ENCODE measurements at regions not wholly inside any gene's neighbourhood (a gene's known extent, or its start where the extent isn't known, plus 50 kb on each side); places are given as distances from the start of the nearest gene placed in this dataset.

DNA sequence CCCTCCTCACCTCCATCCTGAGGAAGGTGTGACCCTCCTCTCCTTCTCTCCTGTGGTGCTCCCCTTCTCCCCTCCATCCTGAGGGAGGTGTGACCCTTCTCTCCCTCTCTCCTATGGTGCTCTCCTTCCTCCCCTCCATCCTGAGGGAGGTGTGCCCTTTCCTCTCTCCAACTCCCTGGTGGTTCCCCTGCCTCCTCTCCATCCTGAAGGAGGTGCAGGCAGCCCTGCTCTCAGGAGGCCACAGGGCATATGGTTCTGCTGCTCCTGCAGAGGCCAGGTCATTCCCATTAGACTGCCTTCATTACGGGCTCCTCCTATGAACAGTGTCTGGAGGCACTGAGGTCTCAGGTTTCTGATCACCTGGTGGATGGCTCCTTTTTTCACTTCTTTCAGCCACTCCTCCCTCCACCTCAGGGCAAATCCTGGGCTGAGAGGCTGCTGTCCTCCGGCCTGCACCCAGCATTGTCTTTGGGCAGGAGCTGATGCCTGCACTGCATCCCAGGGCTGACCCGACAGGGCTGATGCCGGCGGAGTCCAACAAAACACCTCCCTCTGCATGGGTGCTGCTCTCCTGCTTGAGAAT, 197.1 kb downstream of the MED10 start (continued):
- TF ChIP-seq, protein P1, sequence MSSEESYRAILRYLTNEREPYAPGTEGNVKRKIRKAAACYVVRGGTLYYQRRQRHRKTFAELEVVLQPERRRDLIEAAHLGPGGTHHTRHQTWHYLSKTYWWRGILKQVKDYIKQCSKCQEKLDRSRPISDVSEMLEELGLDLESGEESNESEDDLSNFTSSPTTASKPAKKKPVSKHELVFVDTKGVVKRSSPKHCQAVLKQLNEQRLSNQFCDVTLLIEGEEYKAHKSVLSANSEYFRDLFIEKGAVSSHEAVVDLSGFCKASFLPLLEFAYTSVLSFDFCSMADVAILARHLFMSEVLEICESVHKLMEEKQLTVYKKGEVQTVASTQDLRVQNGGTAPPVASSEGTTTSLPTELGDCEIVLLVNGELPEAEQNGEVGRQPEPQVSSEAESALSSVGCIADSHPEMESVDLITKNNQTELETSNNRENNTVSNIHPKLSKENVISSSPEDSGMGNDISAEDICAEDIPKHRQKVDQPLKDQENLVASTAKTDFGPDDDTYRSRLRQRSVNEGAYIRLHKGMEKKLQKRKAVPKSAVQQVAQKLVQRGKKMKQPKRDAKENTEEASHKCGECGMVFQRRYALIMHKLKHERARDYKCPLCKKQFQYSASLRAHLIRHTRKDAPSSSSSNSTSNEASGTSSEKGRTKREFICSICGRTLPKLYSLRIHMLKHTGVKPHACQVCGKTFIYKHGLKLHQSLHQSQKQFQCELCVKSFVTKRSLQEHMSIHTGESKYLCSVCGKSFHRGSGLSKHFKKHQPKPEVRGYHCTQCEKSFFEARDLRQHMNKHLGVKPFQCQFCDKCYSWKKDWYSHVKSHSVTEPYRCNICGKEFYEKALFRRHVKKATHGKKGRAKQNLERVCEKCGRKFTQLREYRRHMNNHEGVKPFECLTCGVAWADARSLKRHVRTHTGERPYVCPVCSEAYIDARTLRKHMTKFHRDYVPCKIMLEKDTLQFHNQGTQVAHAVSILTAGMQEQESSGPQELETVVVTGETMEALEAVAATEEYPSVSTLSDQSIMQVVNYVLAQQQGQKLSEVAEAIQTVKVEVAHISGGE (tag by site-specific recombination; conservative IDR thresholded peaks at IDR 0.05; ENCODE audit: low read depth) = no peak

DNA sequence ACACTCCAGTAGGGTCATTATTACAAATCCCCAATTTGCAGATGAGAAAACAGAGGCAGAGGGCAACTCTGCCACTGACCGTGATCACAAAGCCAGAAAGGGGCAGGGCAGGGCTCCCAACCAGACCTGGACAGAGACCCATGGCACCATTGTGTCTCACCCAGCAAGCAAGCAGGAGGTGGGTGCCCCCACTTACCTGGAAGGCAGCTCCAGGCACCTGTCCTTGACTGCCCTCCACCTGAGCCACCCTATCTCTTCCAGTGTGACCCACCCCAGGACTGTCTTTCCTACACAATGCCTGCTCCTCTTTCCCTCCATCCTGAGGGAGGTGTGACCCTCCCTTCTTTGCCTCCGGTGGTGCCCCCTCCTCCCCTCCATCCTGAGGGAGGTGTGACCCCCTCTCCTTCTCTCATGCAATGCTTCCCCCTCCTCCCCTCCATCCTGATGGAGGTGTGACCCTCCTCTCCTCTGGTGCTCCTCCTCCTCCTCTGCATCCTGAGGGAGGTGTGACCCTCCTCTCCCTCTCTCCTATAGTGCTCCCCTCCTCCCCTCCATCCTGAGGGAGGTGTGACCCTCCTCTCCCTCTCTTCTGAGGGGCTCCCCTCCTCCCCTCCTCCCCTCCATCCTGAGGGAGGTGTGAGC, 198.0 kb downstream of the MED10 start:
- Histone ChIP-seq H3K27ac (ENCODE audit: extremely low read depth, low read depth, low read length) (no peak overlapping the region), H3K36me3 (ENCODE audit: control insufficient read depth in 2 of 2, insufficient read depth in 1 of 2, low read length in 2 of 2) (no peaks in the 10 kb centered on the region), H3K4me1 (ENCODE audit: control insufficient read depth, insufficient read depth, low read length) (no peaks in the 10 kb centered on the region), H3K4me3 (ENCODE audit: low read depth, low read length) (no peak overlapping the region), H3K9me3 (ENCODE audit: control insufficient read depth, insufficient read depth, low read depth, low read length) (no peaks in the 10 kb centered on the region)
- ChIA-PET POLR2A (no interaction called here), CTCF (no interaction called here)
- TF ChIP-seq ZSCAN23 (tag by site-specific recombination; IDR thresholded peaks at IDR 0.05) (no peak), ZNF426 (tag by site-specific recombination; IDR thresholded peaks at IDR 0.05) (no peak), ZNF335 (tag by site-specific recombination; conservative IDR thresholded peaks at IDR 0.05) (no peak), ZNF585B (tag by site-specific recombination; IDR thresholded peaks at IDR 0.05) (no peak), ZNF121 (tag by site-specific recombination; IDR thresholded peaks at IDR 0.05) (no peak)
- TF ChIP-seq, protein P2, sequence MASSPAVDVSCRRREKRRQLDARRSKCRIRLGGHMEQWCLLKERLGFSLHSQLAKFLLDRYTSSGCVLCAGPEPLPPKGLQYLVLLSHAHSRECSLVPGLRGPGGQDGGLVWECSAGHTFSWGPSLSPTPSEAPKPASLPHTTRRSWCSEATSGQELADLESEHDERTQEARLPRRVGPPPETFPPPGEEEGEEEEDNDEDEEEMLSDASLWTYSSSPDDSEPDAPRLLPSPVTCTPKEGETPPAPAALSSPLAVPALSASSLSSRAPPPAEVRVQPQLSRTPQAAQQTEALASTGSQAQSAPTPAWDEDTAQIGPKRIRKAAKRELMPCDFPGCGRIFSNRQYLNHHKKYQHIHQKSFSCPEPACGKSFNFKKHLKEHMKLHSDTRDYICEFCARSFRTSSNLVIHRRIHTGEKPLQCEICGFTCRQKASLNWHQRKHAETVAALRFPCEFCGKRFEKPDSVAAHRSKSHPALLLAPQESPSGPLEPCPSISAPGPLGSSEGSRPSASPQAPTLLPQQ (tag by site-specific recombination; IDR thresholded peaks at IDR 0.05) = no peak

DNA sequence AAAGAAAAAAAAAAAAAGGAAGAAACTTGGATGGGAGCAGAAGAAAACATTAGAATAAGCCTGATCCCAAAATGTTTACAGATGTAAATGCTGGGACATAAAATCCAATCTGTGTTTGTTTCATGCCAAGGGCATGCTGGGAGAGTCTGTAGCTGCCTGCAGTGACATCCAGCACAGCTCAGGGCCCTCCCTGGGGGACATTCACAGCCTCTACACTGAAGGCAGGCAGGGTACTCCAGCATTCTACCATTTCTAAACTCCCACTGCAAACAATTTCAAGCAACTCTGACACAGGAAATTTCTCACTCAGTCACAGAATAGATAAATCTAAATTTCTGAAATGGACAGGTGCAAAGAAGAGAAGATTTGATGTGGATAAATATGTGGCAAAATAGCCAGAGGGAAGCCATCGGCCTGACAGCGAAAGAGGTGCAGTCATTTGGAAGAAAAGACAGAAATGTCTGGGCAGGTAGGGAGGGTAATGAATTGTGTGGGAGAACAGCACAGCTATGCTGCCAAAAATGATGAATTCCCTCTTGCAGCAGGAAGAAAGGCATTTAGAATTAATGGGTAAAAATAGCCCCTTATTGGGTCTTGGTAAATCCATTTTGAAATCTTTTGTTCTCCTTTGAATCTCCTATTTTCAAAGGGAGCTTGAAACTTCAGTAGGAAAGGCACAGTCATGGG, 199.4 kb downstream of the MED10 start:
- CTCF ChIA-PET = interaction anchor here (0.6 kb wide), 1 partner anchor 424 kb away, joined by 4 read pairs; no protein-coding TSS in a partner anchor
- POLR2A ChIA-PET = no interaction called here
- TF ChIP-seq ZNF677 (tag by site-specific recombination; IDR thresholded peaks at IDR 0.05) (no peak), ZNF354C (tag by site-specific recombination; IDR thresholded peaks at IDR 0.05; ENCODE audit: borderline replicate concordance, low read depth) (no peak), FEZF1 (tag by site-specific recombination; IDR thresholded peaks at IDR 0.05) (no peak), ZNF510 (tag by site-specific recombination; IDR thresholded peaks at IDR 0.05; ENCODE audit: insufficient replicate concordance) (no peak), ZSCAN23 (tag by site-specific recombination; IDR thresholded peaks at IDR 0.05) (no peak), ZNF133 (tag by site-specific recombination; IDR thresholded peaks at IDR 0.05) (no peak), ZNF121 (tag by site-specific recombination; IDR thresholded peaks at IDR 0.05) (no peak), ZNF777 (tag by site-specific recombination; IDR thresholded peaks at IDR 0.05; ENCODE audit: borderline replicate concordance) (no peak), TRIM28 (IDR thresholded peaks at IDR 0.05; ENCODE audit: borderline replicate concordance, low read length) (no peak), ZFP3 (tag by site-specific recombination; IDR thresholded peaks at IDR 0.05; ENCODE audit: low read depth) (no peak), SP2 (tag by site-specific recombination; IDR thresholded peaks at IDR 0.05) (no peak), ZEB2 (tag by site-specific recombination; IDR thresholded peaks at IDR 0.05) (no peak), HOXA7 (CRISPR knock-in tag; IDR thresholded peaks at IDR 0.05; ENCODE audit: borderline replicate concordance) (no peak)
- TF ChIP-seq, protein P3, sequence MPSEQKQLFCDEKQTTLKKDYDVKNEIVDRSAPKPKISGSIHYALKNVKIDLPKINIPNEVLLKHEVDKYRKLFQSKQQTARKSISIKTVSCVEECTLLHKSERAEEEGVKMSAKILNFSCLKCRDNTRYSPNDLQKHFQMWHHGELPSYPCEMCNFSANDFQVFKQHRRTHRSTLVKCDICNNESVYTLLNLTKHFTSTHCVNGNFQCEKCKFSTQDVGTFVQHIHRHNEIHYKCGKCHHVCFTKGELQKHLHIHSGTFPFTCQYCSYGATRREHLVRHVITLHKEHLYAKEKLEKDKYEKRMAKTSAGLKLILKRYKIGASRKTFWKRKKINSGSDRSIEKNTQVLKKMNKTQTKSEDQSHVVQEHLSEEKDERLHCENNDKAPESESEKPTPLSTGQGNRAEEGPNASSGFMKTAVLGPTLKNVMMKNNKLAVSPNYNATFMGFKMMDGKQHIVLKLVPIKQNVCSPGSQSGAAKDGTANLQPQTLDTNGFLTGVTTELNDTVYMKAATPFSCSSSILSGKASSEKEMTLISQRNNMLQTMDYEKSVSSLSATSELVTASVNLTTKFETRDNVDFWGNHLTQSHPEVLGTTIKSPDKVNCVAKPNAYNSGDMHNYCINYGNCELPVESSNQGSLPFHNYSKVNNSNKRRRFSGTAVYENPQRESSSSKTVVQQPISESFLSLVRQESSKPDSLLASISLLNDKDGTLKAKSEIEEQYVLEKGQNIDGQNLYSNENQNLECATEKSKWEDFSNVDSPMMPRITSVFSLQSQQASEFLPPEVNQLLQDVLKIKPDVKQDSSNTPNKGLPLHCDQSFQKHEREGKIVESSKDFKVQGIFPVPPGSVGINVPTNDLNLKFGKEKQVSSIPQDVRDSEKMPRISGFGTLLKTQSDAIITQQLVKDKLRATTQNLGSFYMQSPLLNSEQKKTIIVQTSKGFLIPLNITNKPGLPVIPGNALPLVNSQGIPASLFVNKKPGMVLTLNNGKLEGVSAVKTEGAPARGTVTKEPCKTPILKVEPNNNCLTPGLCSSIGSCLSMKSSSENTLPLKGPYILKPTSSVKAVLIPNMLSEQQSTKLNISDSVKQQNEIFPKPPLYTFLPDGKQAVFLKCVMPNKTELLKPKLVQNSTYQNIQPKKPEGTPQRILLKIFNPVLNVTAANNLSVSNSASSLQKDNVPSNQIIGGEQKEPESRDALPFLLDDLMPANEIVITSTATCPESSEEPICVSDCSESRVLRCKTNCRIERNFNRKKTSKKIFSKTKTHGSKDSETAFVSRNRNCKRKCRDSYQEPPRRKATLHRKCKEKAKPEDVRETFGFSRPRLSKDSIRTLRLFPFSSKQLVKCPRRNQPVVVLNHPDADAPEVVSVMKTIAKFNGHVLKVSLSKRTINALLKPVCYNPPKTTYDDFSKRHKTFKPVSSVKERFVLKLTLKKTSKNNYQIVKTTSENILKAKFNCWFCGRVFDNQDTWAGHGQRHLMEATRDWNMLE (tag by site-specific recombination; conservative IDR thresholded peaks at IDR 0.05; ENCODE audit: low read depth) = no peak
- TF ChIP-seq, protein P4, sequence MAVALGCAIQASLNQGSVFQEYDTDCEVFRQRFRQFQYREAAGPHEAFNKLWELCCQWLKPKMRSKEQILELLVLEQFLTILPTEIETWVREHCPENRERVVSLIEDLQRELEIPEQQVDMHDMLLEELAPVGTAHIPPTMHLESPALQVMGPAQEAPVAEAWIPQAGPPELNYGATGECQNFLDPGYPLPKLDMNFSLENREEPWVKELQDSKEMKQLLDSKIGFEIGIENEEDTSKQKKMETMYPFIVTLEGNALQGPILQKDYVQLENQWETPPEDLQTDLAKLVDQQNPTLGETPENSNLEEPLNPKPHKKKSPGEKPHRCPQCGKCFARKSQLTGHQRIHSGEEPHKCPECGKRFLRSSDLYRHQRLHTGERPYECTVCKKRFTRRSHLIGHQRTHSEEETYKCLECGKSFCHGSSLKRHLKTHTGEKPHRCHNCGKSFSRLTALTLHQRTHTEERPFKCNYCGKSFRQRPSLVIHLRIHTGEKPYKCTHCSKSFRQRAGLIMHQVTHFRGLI (tag by site-specific recombination; IDR thresholded peaks at IDR 0.05) = no peak

More for the DNA sequence above, 199.4 kb downstream of the MED10 start:
- no peaks in the 10 kb centered on the region for H3K4me1 ChIP-seq (ENCODE audit: control insufficient read depth, insufficient read depth, low read length)
- no peak overlapping the region for H3K27ac ChIP-seq (ENCODE audit: extremely low read depth, low read depth, low read length)
- no peaks in the 10 kb centered on the region for H3K36me3 ChIP-seq (ENCODE audit: control insufficient read depth in 2 of 2, insufficient read depth in 1 of 2, low read length in 2 of 2)
- H3K9me3 ChIP-seq (ENCODE audit: control insufficient read depth, insufficient read depth, low read depth, low read length) = no peaks in the 10 kb centered on the region
- no peak overlapping the region for H3K4me3 ChIP-seq (ENCODE audit: low read depth, low read length)
